ENCODE measurements at regions not wholly inside any gene's neighbourhood (a gene's known extent, or its start where the extent isn't known, plus 50 kb on each side); places are given as distances from the start of the nearest gene placed in this dataset.
"Not testable (repeated sequence)": the region's sequence is repeated elsewhere in the genome, so short reads cannot be mapped to it uniquely, and the experiment has no call there.

DNA sequence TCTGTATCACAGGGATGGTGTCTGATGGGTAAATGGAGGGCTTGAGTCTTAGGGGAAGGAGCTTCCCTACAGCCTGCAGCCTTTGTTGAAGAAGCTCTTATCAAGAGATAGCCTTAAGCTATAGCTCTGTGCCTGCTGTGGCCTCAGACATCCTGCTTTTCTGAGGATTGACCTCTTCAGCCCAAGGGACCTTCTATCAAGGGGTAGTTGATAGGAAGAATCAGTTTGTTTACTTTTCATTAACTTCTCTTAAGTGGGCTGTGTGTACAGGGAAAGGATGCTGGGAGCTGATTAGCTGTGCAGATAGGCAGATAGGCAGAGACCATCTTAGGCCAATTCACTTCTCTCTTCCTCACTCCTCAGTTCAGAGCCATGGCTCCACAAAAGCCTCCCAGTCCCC lies 151.8 kb upstream of the CADM1 start:
- DNase-seq (ENCODE audit: low spot score in 2 of 2) = no peak
- FAIRE-seq = no peak

DNA sequence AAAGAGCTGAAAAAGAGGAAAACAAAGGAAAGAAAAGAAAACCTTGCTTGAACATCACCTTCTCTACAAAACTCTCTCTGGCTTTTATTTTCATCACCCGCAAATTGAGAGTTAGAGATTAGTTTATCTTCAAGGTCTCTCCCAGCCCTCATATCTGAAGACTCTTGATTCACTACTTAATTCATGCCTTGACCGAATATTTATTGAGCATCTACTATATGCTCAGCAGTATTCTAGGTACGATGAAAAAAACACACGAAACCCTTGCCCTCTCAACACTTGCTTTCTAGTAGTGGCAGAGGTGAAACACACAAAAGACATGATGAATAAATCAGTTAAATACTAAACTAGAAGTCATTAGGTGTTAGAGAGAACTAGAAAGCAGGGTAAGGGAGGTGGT lies 150.6 kb upstream of the CADM1 start:
- no peak for DNase-seq (ENCODE audit: low spot score in 2 of 2)
- no peak for FAIRE-seq

DNA sequence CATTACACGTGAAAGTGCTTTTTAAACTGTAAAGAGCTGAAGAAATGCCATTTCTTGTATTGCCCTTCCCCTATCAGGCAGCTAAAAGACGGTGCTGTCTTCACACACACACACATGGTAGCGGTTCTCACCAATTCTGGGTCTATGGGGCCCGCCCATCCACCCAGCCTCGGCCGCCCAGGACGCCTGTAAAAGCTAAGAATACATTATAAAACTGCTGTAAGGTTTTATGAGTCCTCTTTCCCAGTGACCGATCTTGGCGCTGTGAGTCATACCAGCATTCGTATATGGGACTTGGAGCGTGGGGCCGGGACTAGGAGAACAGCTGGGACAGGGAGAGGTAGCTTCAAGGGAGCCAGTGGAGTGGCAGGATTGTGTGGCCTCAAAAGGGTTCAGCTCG lies 149.7 kb upstream of the CADM1 start:
- DNase-seq (ENCODE audit: low spot score in 2 of 2) (no peak), FAIRE-seq (no peak)

DNA sequence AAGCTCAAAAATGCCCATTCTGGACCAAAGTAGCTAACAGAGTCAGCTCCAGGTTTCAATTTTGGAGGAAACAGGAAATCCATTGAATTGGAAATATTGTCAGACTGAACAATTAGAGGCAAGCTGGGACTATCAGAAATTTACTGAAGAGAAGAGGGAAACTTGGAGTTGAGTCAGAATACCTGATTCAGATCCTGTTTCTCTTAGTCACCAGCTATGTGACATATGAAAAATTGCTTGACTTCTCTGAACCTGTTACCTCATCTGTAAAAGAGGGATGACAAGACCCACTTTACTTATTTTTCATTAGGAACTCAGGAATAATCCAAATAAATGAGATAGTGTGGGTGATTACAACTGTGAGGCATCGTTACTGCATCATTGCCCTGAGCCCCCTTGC lies 148.9 kb upstream of the CADM1 start:
- FAIRE-seq (no peak), DNase-seq (ENCODE audit: low spot score in 2 of 2) (no peak)

DNA sequence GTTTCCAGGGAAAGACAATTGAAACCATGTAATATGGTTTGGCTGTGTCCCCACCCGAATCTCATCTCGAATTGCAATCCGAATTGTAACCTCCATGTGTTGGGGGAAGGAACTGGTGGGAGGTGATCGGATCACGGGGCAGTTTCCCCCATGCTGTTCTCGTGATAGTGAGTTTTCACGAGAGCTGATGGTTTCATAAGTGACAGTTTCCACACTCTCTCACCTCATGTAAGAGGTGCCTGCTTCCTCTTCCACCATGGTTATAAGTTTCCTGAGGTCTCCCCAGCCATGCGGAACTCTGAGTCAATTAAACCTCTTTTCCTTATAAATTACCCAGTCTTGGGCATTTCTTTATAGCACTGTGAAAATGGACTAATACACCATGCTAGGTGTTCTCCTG lies 148.3 kb upstream of the CADM1 start:
- DNase-seq (ENCODE audit: low spot score in 2 of 2) = no peak
- FAIRE-seq = no peak

DNA sequence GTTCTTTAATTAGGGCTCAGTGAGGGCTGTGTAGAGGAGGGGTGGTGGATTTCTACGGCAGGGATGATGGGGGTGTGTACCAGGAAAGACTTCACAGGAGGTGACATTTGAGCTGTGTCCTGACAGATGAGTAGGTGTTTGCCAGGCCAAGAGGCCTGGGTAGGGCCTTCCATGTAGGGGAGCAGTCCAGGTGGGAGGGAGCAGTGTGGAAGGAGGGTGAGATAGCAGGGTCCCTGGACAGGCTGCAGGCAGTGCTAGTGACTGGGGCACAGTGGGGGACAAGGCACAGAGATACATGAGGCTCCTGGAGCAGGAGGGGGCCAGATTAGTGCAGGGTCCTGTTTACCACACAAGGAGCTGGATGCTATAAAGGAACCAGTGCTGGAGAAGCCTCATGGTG lies 147.9 kb upstream of the CADM1 start:
- DNase-seq (ENCODE audit: low spot score in 2 of 2) (no peak), FAIRE-seq (no peak)

DNA sequence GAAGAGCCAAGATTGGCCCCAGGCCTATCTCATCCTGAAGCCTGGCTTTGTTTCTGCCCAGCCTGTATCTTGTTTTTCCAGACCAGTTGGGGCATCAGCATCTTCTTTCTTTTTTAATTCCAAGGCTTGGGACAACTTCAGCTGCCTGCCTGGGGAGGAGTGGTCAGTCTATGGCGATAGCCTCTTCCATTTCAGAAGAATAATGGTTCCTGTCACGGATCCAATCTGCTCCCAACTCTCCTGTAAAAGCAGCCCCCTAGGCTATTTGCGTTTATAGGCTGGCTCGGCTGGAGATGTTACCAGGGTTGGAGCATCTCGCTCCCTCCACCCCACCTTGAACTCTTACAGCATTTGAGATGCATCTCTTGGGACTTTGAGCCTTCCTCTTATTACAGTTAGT lies 145.2 kb upstream of the CADM1 start:
- no peak for FAIRE-seq

DNA sequence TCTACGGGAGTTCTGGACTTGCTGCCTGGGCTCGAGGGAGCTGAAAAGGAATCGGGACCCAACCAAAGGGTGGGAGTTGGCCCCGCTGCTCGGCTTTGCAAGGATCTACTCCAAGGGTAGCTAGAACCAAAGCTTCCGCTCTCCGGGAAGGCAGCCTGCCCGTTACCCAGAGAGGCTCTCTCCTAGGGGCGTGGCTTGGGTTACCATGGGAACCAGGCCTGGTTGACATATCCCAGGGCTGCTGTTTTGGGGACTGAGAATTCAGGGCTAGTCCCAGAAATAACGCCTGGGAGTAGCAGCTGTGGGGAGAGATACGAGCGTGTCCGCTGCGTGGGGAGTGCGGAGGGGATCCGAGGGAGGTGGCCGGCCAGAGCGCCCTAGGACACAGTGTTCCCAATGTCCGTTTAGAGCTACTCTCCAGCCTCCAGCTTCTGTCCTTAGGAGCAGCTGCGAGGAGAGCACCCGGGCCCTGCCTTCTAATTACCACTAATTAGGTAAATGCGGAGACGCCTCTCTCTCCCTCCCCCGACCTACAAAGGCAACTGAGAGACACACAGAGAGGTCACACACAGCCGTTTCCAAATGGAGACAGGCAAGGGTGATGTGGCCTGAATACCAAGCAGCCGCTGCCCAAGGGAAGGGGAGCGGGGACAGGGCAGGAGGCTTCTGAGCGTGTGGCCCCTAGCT lies 141.6 kb upstream of the CADM1 start:
- FAIRE-seq (no peak), DNase-seq (ENCODE audit: low spot score in 2 of 2) (peak in 1 of 2 donors; percentile 65)

More for the DNA sequence above, 145.2 kb upstream of the CADM1 start:
- DNase-seq (ENCODE audit: low spot score in 2 of 2) = no peak

DNA sequence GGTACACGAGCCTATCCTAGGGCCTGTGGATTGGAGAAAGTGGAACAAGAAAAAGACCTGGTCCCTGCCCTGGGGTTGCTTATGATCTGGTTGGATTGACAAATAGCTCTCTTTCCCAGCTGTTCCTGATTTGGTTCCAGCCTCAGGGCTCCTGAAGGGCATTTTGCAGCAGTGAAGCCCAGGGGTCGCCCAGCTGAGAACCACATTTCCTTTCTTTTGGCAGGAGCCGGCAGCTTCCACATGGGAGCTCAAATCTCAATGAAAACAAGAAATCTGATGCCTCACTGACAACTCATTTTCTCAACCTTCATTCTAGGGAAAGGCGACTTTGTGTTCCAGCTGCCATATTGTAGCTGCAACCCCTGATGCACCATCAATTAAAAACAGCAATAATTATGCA lies 140.6 kb upstream of the CADM1 start:
- FAIRE-seq = no peak
- DNase-seq (ENCODE audit: low spot score in 2 of 2) = no peak

DNA sequence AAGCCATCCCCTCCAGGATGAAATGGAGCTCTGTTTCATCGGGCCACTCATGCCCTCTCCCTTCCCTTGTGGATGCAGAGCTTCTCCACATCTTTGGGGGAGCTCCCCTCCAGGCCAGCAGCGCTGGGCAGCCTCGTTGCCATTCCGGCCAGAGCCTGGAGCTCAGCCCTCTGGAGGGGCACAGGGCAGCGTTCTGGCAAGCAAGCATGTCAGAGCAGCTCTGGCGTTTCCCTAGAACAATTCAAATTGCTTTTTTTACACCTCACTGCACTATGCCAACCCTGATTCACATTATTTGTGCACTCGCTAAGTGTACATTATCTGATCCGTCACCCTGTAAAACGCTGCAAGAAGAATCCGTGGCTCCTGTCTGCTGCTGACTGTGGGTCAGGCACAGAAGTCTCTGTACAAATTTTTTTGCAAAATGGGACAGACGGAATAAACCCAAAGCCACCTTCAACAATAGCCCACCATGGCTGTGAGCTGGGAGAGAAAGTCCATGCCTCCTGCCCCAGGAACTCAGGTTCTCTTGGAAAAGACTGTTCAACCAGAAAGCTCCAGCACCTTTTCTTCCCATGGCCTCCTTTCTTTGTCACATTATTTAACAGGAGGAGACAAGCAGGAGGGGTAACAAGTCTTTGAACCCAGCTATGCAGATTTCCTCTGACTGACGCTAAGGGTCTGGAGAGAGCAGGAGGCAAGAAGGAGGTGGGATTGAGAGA lies 139.5 kb upstream of the CADM1 start:
- DNase-seq (ENCODE audit: low spot score in 2 of 2) (no peak), FAIRE-seq (no peak)

DNA sequence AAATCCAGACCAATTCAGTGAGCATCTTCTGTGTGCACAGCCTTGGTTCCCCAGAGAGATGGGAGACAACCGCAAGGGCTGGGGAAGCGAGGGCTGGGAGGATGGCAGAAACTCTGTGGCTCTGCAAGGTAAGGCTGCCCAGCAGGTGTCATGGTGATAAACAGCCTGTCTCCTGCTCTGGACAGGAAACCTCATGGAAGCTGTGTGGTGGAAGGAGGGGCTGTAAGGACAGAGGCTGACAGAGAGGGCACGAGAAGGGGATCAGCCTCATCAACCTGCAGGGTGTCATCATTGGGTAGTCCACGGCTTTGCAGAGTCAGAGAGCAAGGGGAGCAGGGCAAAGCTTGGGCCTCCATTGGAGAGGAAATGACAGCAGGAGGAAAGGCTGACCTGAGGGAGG lies 138.4 kb upstream of the CADM1 start:
- DNase-seq (ENCODE audit: low spot score in 2 of 2) (no peak), FAIRE-seq (no peak)

DNA sequence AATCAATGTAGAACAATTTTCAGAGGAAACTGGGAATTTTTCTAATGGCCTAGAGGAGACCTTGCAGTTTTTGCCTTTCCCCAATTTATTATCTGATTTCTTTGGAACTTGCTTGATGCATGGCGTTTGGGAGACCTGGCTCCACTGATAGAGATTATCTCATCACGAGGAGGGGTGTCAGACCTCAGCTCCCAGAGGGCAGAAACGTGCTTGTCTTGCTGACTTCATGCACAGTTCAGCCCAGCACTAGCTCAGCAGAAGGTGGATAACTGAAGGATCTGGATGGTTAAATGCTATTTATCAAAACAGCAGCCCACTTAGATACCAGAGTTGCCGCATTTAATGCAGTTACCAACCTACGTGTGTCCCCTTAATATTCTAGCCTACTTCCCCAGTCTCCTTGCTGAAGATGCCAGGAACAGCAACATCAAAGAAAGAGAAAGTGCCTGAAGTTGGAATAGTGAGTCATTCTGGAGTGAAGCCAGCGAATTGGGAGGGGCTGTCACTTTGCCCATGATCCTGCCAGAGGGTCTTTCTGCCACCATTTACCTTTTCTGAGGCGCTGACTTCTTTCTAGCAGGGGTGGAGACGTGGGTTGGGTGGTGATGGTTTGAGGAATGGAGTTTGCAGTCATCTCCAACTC lies 133.5 kb upstream of the CADM1 start:
- no peak for DNase-seq (ENCODE audit: low spot score in 2 of 2)
- no peak for FAIRE-seq

DNA sequence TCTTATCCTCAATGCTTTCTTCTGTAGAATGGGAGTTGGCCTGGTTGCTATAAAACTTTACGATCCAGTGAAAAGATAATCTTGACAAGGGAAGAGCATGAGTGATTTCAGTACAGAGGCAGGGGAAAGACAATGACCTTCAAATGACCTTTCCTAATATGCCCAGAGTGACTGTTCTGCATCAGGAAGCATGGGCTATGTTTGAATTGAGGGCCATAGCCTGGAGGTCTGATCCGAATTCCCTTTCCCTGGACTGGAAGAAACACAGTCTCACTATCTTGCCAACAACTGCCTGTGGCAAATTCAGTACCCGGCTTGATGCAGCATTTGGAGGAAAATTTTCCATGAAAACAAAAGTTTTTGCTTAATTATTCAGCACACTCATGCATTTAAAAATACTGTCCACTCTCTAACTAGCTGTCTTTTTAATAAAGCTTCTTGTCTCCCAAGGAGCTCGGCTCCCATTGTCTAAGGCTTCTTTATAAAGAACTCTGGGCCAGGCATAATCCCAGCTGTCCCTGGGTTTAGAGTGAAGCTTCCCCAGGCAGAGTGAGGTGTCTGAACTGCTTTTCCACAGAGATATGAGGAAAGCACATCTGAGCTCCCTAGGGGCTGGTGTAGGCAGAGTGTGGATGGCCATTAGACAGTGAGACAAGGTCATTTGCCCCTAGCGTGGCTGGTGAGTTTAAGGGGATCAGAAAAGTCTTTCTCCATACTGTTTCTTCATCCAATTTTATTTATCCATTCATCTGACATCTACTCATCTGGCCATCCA lies 132.7 kb upstream of the CADM1 start:
- FAIRE-seq = no peak

DNA sequence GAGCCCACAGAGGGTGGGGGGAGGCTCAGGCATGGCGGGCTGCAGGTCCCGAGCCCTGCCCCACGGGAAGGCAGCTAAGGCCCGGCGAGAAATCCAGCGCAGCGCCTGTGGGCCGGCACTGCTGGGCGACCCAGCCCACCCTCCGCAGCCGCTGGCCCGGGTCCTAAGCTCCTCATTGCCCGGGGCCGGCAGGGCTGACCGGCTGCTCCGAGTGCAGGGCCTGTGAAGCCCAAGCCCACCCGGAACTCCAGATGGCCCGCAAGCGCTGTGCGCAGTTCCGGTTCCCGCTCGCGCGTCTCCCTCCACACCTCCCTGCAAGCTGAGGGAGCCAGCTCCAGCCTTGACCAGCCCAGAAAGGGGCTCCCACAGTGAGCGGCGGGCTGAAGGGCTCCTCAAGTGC lies 129.8 kb upstream of the CADM1 start:
- DNase-seq (ENCODE audit: low spot score in 2 of 2); FAIRE-seq: not testable (repeated sequence)

More for the DNA sequence above, 132.7 kb upstream of the CADM1 start:
- DNase-seq (ENCODE audit: low spot score in 2 of 2) = no peak

DNA sequence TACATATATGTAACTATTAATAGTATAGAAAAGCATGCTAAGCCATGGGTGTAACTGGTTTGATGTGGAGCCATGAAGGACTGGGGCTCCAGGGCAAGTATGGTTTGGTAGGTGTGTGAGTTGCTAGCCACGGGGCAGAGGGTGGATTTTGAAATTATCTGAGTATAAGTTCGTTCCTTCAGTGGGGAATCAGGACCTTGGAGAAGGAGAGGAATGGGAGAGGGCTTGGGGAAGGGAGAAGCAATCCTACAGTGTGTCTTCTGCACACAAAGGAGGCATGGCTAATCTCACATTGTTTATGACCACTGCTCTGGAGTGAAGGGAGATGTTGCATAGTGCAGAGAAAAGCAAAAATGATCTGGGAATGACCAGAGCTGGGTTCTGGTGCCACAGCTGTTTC lies 127.8 kb upstream of the CADM1 start:
- no peak for FAIRE-seq
- no peak for DNase-seq (ENCODE audit: low spot score in 2 of 2)

DNA sequence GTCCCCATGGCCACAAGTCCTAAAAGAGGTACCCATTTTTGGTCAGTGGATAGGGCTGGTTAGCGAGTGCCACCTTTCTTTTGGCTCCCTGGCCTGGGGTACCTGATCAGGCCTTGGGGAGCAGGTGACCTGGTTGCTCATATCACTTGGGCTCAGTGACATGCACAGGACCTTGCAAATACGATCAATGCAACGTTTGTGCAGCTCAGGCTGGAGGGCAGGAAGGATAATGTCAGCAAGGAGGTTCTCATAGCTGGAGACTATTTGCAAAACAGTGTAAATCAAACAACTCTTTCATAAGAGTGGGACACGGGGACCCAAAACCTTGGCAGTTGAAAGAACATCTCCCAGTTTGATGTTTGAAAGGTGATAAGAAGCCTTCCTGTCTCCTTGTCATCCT lies 127.4 kb upstream of the CADM1 start:
- DNase-seq (ENCODE audit: low spot score in 2 of 2) (no peak), FAIRE-seq (no peak)

DNA sequence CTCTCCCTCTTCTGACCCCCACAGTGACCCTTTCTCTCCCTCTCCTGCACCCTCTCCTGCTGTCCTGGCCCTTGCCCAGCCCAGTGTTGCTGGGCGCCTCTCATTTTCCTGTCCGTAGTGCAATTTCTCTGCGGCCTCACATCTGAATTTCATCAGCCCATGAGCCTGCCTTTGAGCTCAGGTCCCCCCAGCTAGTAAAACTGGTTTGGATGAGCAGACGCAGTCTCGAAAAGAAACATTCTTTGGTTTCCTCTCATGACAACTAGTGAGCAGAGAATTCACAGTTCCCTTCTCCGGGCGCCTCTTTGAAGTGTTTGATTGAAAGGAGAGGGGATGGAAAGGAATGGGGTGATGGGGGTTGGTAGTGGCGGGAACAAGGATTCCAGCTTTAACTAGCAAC lies 126.0 kb upstream of the CADM1 start:
- DNase-seq (ENCODE audit: low spot score in 2 of 2) = no peak
- FAIRE-seq = no peak

DNA sequence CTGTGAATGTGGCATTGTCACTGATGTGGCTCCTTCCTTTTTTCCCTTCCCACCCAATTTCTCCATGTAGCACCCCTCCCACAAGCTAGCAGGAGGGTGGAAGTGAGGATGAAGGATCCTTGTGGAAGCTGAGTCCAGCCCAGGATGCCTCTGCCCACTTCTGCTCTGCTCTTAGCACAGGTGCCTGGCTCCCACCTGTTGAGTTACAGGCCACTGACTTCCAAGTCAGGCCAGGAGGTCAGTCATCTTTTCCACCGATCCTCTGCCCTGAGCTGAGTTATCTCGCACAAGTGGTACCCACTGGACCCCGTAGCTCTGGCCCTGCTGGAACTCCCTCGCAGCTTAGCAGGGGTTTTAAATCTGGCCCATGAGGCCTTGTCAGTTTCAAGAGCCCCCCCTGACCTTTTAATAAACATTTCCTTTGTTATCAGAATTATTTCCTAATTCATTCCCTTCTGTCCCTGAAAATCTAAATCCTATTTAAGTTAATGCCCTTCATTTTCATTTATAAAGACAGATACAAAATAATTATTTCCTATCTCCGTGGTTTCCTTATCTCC lies 125.3 kb upstream of the CADM1 start:
- DNase-seq (ENCODE audit: low spot score in 2 of 2) (no peak), FAIRE-seq (no peak)

DNA sequence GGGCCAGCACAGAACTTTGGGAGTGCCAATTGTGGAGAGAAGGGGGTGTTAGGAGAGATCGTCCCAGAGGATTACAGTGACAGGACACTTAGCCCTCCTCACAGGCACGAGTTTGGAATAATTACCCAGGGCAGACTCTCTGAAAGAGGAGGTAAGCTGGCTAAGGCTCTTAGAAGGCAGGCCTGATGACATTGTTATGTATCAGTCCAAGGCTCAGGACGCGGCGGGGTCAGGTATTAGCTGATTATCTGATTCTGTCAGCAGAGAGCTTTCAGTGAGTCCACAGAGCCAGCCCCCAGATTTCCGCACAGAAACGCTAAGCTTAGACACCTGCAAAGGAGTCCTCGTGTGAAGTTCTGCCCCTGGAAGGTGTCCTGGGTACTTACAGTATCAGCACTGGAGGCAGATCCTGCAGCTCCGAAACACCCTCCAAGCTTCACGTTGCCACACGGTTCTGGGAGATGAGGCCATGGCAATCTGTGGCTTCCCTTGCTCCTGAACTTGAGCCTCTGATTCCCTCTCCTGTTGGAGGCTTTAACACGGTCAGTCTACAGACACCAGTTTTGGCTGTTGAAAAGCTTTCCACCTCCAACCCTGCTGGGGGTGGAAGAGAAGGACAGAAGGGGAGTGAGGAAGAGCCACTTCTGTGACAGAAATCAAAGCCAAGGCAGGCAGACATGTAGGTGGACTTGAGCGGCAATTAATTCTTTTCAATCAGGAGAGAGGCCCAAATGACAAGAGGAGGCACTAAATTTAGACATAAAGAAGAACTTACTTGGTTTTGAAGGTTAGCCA lies 123.6 kb upstream of the CADM1 start:
- DNase-seq (ENCODE audit: low spot score in 2 of 2) = no peak
- FAIRE-seq = no peak

DNA sequence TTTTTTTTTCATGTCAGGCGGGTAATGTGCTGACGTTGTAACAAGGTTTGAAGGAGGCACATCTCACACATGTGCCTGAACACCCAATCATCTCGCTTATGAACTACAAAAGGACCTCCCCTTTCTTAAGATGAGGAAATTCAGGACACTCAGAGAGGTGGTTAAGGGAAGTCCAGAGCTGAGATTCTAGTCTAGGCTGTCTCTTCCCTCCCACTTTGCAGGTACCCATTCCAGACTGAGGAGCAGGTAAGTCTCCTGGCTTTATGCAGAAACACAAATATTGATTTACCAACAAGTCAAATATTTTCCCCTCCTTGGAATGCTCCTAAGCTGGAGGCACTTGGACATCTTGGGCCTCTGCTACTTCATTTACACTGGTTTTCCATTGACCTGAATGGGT lies 122.9 kb upstream of the CADM1 start:
- no peak for FAIRE-seq
- no peak for DNase-seq (ENCODE audit: low spot score in 2 of 2)

Measured in frontal cortex (tissue), 3 donors.